EH (cell line): ENCODE measurements at regions not wholly inside any gene's neighbourhood (a gene's known extent, or its start where the extent isn't known, plus 50 kb on each side); places are given as distances from the start of the nearest gene placed in this dataset.
"Not testable (repeated sequence)": the region's sequence is repeated elsewhere in the genome, so short reads cannot be mapped to it uniquely, and the experiment has no call there.

Experiments
- DNase-seq: peaks from one replicate; pipeline ENCODE4 v3.0.0-alpha.2; 2015; ENCODE audit warnings: low read depth

GRCh38 chr19:30870876-30871275 lies 478.4 kb downstream of the TSHZ3 start:
- DNase-seq: no peak

- no peak for DNase-seq
Measured at GRCh38 chr19:30865511-30865910, 483.7 kb downstream of the TSHZ3 start.

GRCh38 chr19:30864391-30865215 lies 484.6 kb downstream of the TSHZ3 start:
- DNase-seq: no peak

GRCh38 chr19:30862876-30863275 lies 486.4 kb downstream of the TSHZ3 start:
- DNase-seq: no peak

DNA sequence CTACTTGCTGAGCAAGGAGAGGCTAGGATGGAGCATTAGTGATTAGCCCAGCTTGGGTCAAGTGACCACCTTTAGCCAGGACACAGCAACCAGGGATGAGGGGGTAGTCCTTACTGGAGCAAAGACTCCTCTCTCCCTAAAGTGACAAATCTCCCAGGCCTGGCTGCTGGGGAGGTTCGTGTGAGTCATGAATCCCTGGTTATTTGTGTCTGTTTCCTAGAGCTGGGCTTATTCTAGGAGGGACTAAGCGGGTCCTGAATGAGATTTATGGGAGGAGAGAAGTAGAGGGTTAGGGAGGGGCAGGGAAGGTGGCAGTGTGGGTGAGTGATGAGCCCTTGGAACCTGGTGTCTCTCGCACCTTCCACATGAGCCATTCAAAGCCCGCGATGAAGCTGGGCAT lies 487.3 kb downstream of the TSHZ3 start:
- no peak for DNase-seq

DNA sequence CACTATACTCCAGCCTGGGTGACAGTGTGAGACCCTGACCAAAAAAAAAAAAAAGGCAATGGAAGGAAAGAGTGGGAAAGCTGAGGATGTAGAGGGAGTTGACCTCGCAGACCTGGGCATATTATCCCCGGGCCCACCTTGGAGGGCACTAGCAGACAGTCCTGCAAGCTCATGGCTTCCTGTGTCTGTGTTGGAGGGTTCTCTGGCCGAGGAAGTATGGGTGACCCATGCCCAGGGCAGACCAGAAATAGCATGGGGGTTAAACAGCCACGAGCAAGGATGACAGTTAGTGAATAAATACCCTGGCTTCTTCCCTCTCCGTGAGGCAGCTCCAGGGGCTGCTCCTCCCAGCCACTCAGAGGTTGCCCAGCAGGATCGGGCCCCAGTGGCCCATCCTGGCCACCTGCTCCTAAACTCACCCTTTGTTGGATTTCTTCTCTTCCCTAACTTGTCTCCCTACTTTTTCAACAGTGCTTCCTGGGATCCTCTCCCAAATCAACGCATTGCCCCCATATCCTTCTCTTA lies 485.8 kb downstream of the ZNF536 start:
- DNase-seq: no peak

DNA sequence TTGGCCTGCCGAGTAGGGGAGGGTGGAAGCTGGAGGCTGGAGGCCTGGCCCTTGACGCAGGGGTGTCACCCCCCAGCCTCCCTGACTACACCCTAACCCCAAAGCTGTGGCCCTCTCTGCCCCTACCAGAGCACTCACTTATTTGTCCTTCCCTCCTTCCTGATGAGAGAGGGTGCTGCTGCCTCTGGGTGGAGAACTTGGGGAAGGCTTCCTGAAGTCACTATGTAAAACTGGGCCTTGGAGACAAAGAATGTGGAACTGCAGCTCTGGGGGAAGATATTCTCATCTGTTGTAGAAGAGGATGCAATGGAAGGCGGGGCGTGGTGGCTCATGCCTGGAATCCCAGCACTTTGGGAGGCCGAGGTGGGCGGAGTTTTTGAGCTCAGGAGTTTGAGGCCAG lies 485.2 kb downstream of the ZNF536 start:
- DNase-seq: no peak

DNA sequence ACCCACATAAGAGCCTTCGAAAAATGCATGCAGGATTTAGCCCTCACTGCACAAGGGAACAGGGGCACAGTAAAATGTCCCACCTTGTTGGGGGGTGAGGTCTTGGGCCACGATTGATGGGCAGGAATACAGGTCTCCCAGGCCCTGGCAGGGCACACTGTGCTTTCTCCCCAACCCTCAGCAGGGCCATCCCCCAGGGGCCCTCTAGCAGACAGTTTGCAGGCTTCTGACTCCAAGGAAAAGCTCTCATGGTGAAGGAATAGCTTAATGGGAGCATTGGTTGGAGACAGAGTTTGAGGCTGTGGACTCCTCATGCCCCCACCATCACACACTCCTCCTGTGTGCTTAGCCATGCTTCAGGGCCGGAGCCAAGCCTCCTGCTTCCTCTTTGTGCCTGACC lies 484.6 kb downstream of the ZNF536 start:
- no peak for DNase-seq

DNA sequence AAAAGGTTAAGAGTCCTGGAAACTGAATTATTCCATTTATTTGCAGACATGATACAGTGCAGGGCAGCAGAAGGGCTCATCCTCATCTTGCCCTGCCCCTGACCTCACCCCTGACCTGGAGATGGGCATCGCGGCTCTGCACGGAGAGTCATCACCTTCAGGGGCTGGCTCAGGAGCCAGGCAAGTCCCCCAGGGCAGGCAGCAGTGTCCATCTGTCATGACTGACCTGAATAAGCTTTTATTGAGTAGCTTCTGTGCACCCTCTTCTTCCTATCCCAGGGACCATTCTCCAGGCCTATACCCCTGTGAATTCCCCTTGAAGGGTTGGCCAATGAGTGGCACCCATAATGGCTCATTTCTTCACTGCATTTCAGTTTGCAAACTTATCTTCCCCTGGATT lies 484.2 kb downstream of the ZNF536 start:
- DNase-seq: no peak

- DNase-seq: no peak
Measured at GRCh38 chr19:30855442-30855841, 483.3 kb downstream of the ZNF536 start.

DNA sequence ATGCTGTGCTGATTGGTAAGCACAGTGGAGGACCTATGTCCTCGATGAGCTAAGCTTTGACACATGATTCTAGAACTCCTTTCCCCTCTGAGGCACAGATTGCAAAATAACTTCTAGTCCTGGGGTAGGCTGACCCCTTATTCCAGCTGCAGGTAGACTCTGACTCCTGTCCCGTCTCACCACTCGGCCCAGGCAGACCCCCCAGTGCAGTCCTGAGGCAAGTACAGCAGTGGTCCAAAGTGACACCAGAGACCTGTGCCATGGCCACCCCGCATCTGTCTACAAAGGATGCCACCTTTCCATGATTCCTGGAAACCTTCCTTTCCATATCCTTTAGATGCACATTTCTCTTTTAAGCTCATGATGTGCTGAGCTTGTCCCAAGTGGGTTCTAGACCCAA lies 482.5 kb downstream of the ZNF536 start:
- DNase-seq: no peak

GRCh38 chr19:30854207-30854606 lies 482.0 kb downstream of the ZNF536 start:
- no peak for DNase-seq

DNA sequence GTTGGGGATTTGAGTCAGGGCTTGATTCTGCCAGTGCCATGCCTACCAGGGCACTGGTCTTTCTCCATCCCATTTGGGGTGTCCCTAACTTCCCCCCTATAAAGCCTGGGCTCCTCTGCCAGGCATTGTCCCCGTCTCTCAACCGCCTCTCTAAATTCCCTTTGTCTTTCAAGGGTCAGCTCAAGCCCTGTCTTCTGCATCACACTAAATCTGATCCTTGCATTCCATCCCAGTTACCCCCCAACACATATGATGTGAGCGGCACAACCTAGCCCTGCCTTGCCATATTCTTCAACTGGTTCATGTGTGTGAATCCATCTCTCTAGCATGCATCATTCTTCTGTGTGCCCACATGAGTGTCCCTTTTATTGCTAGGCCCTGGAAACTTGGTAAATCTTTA lies 480.9 kb downstream of the ZNF536 start:
- DNase-seq: no peak

GRCh38 chr19:30852168-30852567 lies 480.0 kb downstream of the ZNF536 start:
- DNase-seq: no peak

DNA sequence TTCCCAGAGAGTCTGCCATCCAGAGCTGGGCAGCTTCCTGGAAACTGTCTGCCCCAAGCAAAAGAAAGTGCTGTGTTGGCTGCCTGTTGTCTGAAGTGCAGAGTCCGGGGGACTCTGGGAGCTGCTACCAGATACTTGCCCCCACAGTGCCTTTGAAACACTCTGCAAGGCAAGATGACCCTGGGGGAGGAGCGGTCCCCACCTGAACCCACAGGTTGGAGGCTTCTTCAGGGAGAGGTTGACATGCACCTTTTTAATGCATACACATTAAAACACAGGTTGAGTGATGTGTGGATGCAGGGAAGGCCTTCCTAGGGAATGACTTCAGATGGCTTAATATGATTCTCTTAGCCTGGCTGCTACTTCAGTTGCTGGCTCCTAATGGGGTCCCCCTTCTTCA lies 479.5 kb downstream of the ZNF536 start:
- DNase-seq: no peak

- DNase-seq: no peak
Measured at GRCh38 chr19:30848636-30849425, 476.6 kb downstream of the ZNF536 start.

DNA sequence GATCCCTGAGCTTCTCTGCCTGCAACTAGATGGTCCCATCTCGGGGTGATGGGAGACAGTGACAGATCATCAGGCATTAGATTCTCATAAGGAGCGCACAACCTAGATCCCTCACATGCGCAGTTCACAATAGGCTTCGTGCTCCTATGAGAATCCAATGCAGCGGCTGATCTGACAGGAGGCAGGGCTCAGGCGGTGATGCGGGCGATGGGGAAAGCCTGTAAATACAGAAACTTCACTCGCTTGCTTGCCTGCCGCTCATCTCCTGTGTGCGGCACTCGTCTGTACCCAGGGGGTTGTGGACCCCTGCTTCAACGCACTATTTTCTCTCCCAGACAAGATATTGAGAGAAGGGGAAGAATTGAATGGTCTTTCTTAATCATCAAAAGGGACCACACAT lies 473.9 kb downstream of the ZNF536 start:
- DNase-seq: no peak

- no peak for DNase-seq
Measured at GRCh38 chr19:30842926-30843325, 470.7 kb downstream of the ZNF536 start.

GRCh38 chr19:30841934-30842333 lies 469.8 kb downstream of the ZNF536 start:
- DNase-seq: no peak

- DNase-seq: no peak
Measured at GRCh38 chr19:30830875-30831274, 458.7 kb downstream of the ZNF536 start.

- not testable (repeated sequence) for DNase-seq
Measured at GRCh38 chr19:30825505-30825904, 453.3 kb downstream of the ZNF536 start.

GRCh38 chr19:30824809-30825208 lies 452.6 kb downstream of the ZNF536 start:
- no peak for DNase-seq

- no peak for DNase-seq
Measured at GRCh38 chr19:30817965-30818567, 445.9 kb downstream of the ZNF536 start.
